ENCODE measurements at regions not wholly inside any gene's neighbourhood (a gene's known extent, or its start where the extent isn't known, plus 50 kb on each side); places are given as distances from the start of the nearest gene placed in this dataset.

GRCh38 chr7:131111081-131111576 is 216.5 kb upstream of the MKLN1 start:
- H3K27ac ChIP-seq (replicated peaks in 1 of 4): peak overlapping the region; percentile 98 to 99 (median 98)
- H3K4me1 ChIP-seq: peaks cover 0 to 38% (median 33%) of the 10 kb centered on the region in 4 donors
- peak overlapping the region; percentile 74 to 97 (median 94) for H3K4me3 ChIP-seq
- intact Hi-C loops (cut with DNase I): loop anchor here (5.0 kb wide), 1 partner anchor 216 kb away; the partner anchor contains the start of gene MKLN1
- TF ChIP-seq CTCF (IDR thresholded peaks at IDR 0.05) (no peak), POLR2A (IDR thresholded peaks at IDR 0.05; ENCODE audit: low read depth) (no peak), POLR2AphosphoS5 (IDR thresholded peaks at IDR 0.05) (peak; percentile 16 to 56), EP300 (IDR thresholded peaks at IDR 0.05) (no peak)
- WGBS: 31% methylated on average over 6 of the region's 6 CpGs
- no peak for DNase-seq (ENCODE audit: extremely low spot score)
- no peaks in the 10 kb centered on the region for H3K27me3 ChIP-seq
- H3K9me3 ChIP-seq: no peaks in the 10 kb centered on the region
- no peaks in the 10 kb centered on the region for H3K36me3 ChIP-seq

GRCh38 chr7:131111792-131112191 is 215.9 kb upstream of the MKLN1 start:
- Histone ChIP-seq H3K4me1 (peaks cover 0 to 38% (median 33%) of the 10 kb centered on the region in 4 donors), H3K27me3 (no peaks in the 10 kb centered on the region), H3K36me3 (no peaks in the 10 kb centered on the region), H3K4me3 (no peak overlapping the region), H3K9me3 (no peaks in the 10 kb centered on the region), H3K27ac (replicated peaks in 1 of 4) (peak overlapping the region in 2 of 4 donors; percentile 98 to 99)
- WGBS: 92% methylated on average over 3 of the region's 3 CpGs
- intact Hi-C loops (cut with DNase I): loop anchor here (5.0 kb wide), 1 partner anchor 216 kb away; the partner anchor contains the start of gene MKLN1
- DNase-seq (ENCODE audit: extremely low spot score): no peak
- TF ChIP-seq POLR2A (IDR thresholded peaks at IDR 0.05; ENCODE audit: low read depth): no peak
- no peak for TF ChIP-seq CTCF (IDR thresholded peaks at IDR 0.05)
- no peak for TF ChIP-seq POLR2AphosphoS5 (IDR thresholded peaks at IDR 0.05)
- no peak for TF ChIP-seq EP300 (IDR thresholded peaks at IDR 0.05)

GRCh38 chr7:131112431-131112830 is 215.2 kb upstream of the MKLN1 start:
- Histone ChIP-seq H3K27me3 (no peaks in the 10 kb centered on the region), H3K4me3 (no peak overlapping the region), H3K9me3 (no peaks in the 10 kb centered on the region), H3K36me3 (no peaks in the 10 kb centered on the region), H3K27ac (replicated peaks in 1 of 4) (no peak overlapping the region), H3K4me1 (peaks cover 0 to 38% (median 33%) of the 10 kb centered on the region in 4 donors)
- intact Hi-C loops (cut with DNase I): loop anchor here (5.0 kb wide), 1 partner anchor 215 kb away; the partner anchor contains the start of gene MKLN1
- WGBS: 61% methylated on average over 1 of the region's 1 CpG
- DNase-seq (ENCODE audit: extremely low spot score): no peak
- TF ChIP-seq CTCF (IDR thresholded peaks at IDR 0.05): no peak
- TF ChIP-seq POLR2A (IDR thresholded peaks at IDR 0.05; ENCODE audit: low read depth): no peak
- TF ChIP-seq EP300 (IDR thresholded peaks at IDR 0.05): no peak
- no peak for TF ChIP-seq POLR2AphosphoS5 (IDR thresholded peaks at IDR 0.05)

GRCh38 chr7:131115340-131115739 is 212.3 kb upstream of the MKLN1 start:
- no peaks in the 10 kb centered on the region for H3K27me3 ChIP-seq
- WGBS: 71% methylated on average over 5 of the region's 5 CpGs
- H3K36me3 ChIP-seq: no peaks in the 10 kb centered on the region
- intact Hi-C loops (cut with DNase I): no loop called here
- H3K27ac ChIP-seq (replicated peaks in 1 of 4): no peak overlapping the region
- peaks cover 0 to 8% (median 0%) of the 10 kb centered on the region in 4 donors for H3K9me3 ChIP-seq
- no peak for DNase-seq (ENCODE audit: extremely low spot score)
- H3K4me1 ChIP-seq: peaks cover 0 to 17% (median 17%) of the 10 kb centered on the region in 4 donors
- no peak overlapping the region for H3K4me3 ChIP-seq
- no peak for TF ChIP-seq CTCF (IDR thresholded peaks at IDR 0.05)
- no peak for TF ChIP-seq EP300 (IDR thresholded peaks at IDR 0.05)
- no peak for TF ChIP-seq POLR2AphosphoS5 (IDR thresholded peaks at IDR 0.05)
- TF ChIP-seq POLR2A (IDR thresholded peaks at IDR 0.05; ENCODE audit: low read depth): no peak

GRCh38 chr7:131117439-131117838 is 210.2 kb upstream of the MKLN1 start:
- WGBS: 72% methylated on average over 1 of the region's 1 CpG
- H3K27ac ChIP-seq (replicated peaks in 1 of 4): no peak overlapping the region
- H3K36me3 ChIP-seq: no peaks in the 10 kb centered on the region
- intact Hi-C loops (cut with DNase I): no loop called here
- H3K4me1 ChIP-seq: no peaks in the 10 kb centered on the region
- DNase-seq (ENCODE audit: extremely low spot score): no peak
- TF ChIP-seq POLR2AphosphoS5 (IDR thresholded peaks at IDR 0.05): no peak
- TF ChIP-seq POLR2A (IDR thresholded peaks at IDR 0.05; ENCODE audit: low read depth): no peak
- no peak for TF ChIP-seq EP300 (IDR thresholded peaks at IDR 0.05)
- no peak for TF ChIP-seq CTCF (IDR thresholded peaks at IDR 0.05)
- no peaks in the 10 kb centered on the region for H3K27me3 ChIP-seq
- H3K9me3 ChIP-seq: peaks cover 0 to 8% (median 0%) of the 10 kb centered on the region in 4 donors
- H3K4me3 ChIP-seq: no peak overlapping the region

All from esophagus muscularis mucosa (tissue), 4 donors.